GM23338 (cell line): ENCODE measurements at regions not wholly inside any gene's neighbourhood (a gene's known extent, or its start where the extent isn't known, plus 50 kb on each side); places are given as distances from the start of the nearest gene placed in this dataset.

Source experiments
- ATAC-seq: fragments of 200-7000 bp; cut with Tn5 transposase; 3 replicates; pipeline ENCODE4 v1.9.1; 2020
- DNase-seq: peaks from one replicate; pipeline ENCODE4 v3.0.0-alpha.2; 2015; ENCODE audit warnings: low spot score
- H2AFZ ChIP-seq: fragments of 200-600 bp; sonication (generic); 2 replicates; pipeline ENCODE4 v1.8.0; 2016; ENCODE audit warnings: antibody characterized with exemption, mild to moderate bottlenecking, moderate library complexity
- H3F3A ChIP-seq: fragments of 200-600 bp; sonication (generic); replicated peaks from 2 replicates; pipeline ENCODE4 v1.8.0; 2017; ENCODE audit warnings: antibody characterized with exemption, mixed run types, low read depth
- H3K27ac ChIP-seq: fragments of 200-600 bp; sonication (generic); 2 replicates; pipeline ENCODE4 v1.6.1; 2016; ENCODE audit warnings: low read depth
- H3K27me3 ChIP-seq: fragments of 200-600 bp; sonication (generic); 2 replicates; pipeline ENCODE4 v1.8.0; 2016; ENCODE audit warnings: mild to moderate bottlenecking, mixed run types, moderate library complexity; ENCODE audit not compliant: insufficient read depth
- H3K36me3 ChIP-seq: fragments of 200-600 bp; sonication (generic); 2 replicates; pipeline ENCODE4 v1.8.0; 2016; ENCODE audit warnings: mild to moderate bottlenecking; ENCODE audit not compliant: insufficient read depth
- H3K4me1 ChIP-seq: fragments of 200-600 bp; sonication (generic); 2 replicates; pipeline ENCODE4 v1.8.0; 2016; ENCODE audit warnings: mild to moderate bottlenecking, moderate library complexity; ENCODE audit not compliant: insufficient read depth
- H3K4me2 ChIP-seq: fragments of 200-600 bp; sonication (generic); 2 replicates; pipeline ENCODE4 v1.7.1; 2017; ENCODE audit warnings: mixed run types
- H3K4me3 ChIP-seq: fragments of 200-600 bp; sonication (generic); 2 replicates; pipeline ENCODE4 v1.6.1; 2016; ENCODE audit warnings: mixed run types
- H3K79me2 ChIP-seq: fragments of 200-600 bp; sonication (generic); replicated peaks from 2 replicates; pipeline ENCODE4 v1.8.0; 2017; ENCODE audit warnings: mild to moderate bottlenecking; ENCODE audit not compliant: insufficient read depth
- H3K9me2 ChIP-seq: fragments of 200-600 bp; sonication (generic); 2 replicates; pipeline ENCODE4 v1.8.0; 2017; ENCODE audit not compliant: insufficient read depth
- H4K20me1 ChIP-seq: fragments of 200-600 bp; sonication (generic); replicated peaks from 2 replicates; pipeline ENCODE4 v1.8.0; 2017; ENCODE audit warnings: mild to moderate bottlenecking; ENCODE audit not compliant: insufficient read depth
- H3K27ac Mint-ChIP-seq: 2 replicates; pipeline ENCODE4 v1.8.0; 2020; ENCODE audit warnings: inconsistent platforms, mild to moderate bottlenecking, moderate library complexity, mixed read lengths
- H3K27me3 Mint-ChIP-seq: 3 replicates; pipeline ENCODE4 v1.8.0; 2022; ENCODE audit warnings: low read depth, mild to moderate bottlenecking, moderate library complexity, mixed read lengths, inconsistent platforms; ENCODE audit not compliant: insufficient read depth, poor library complexity
- H3K36me3 Mint-ChIP-seq: 3 replicates; pipeline ENCODE4 v1.8.0; 2021; ENCODE audit warnings: low read depth, mild to moderate bottlenecking, inconsistent platforms, moderate library complexity, mixed read lengths
- H3K4me1 Mint-ChIP-seq: 3 replicates; pipeline ENCODE4 v1.8.0; 2020; ENCODE audit warnings: mild to moderate bottlenecking, inconsistent platforms, mixed read lengths
- H3K4me3 Mint-ChIP-seq: 3 replicates; pipeline ENCODE4 v1.8.0; 2021; ENCODE audit warnings: moderate library complexity, mild to moderate bottlenecking, inconsistent platforms, mixed read lengths
- H3K9me3 Mint-ChIP-seq: 3 replicates; pipeline ENCODE4 v1.8.0; 2020; ENCODE audit warnings: moderate library complexity, mild to moderate bottlenecking, inconsistent platforms, mixed read lengths
- CREB1 ChIP-seq: fragments of 250-450 bp; sonication (Bioruptor Pico); IDR thresholded peaks from 2 replicates; pipeline ENCODE4 v1.5.0; 2020; ENCODE audit warnings: low read depth, mild to moderate bottlenecking, moderate library complexity
- CTCF ChIP-seq, 2 experiments: fragments of 200-600 bp in 1 of 2; sonication (generic) in 1 of 2; conservative IDR thresholded peaks; 2 replicates each; pipeline versions ENCODE4 v1.5.1 to v1.6.1; 2016 to 2017; ENCODE audit warnings: antibody characterized with exemption in 2 of 2, low read depth in 2 of 2, mild to moderate bottlenecking in 2 of 2, moderate library complexity in 1 of 2
- EZH2phosphoT487 ChIP-seq: fragments of 200-600 bp; sonication (generic); IDR thresholded peaks from one replicate; pipeline ENCODE4 v1.8.1; 2018; ENCODE audit warnings: antibody characterized with exemption; ENCODE audit not compliant: unreplicated experiment
- JUNB ChIP-seq: IDR thresholded peaks from one replicate; pipeline ENCODE4 v1.6.1; 2016; ENCODE audit warnings: antibody characterized with exemption; ENCODE audit not compliant: unreplicated experiment
- POLR2AphosphoS5 ChIP-seq: IDR thresholded peaks from 2 replicates; pipeline ENCODE4 v1.6.1; 2016; ENCODE audit warnings: antibody characterized with exemption, low read depth
- REST ChIP-seq: IDR thresholded peaks from one replicate; pipeline ENCODE4 v1.6.1; 2018; ENCODE audit warnings: antibody characterized with exemption; ENCODE audit not compliant: unreplicated experiment
- STAT1 ChIP-seq: IDR thresholded peaks from one replicate; pipeline ENCODE4 v1.6.1; 2016; ENCODE audit warnings: antibody characterized with exemption; ENCODE audit not compliant: unreplicated experiment
- ZNF331 ChIP-seq: fragments of 250-450 bp; sonication (Bioruptor Pico); IDR thresholded peaks from 2 replicates; pipeline ENCODE4 v1.5.0; 2020; ENCODE audit warnings: low read depth, mild to moderate bottlenecking, moderate library complexity
- ZNF462 ChIP-seq: fragments of 250-450 bp; sonication (Bioruptor Pico); IDR thresholded peaks from 2 replicates; pipeline ENCODE4 v1.5.0; 2020; ENCODE audit warnings: mild to moderate bottlenecking, moderate library complexity

GRCh38 chr3:150035910-150036612 lies 65.4 kb upstream of the PFN2 start (continued):
- TF ChIP-seq STAT1 (no peak), REST (no peak), CTCF (conservative IDR thresholded peaks at IDR 0.05; ENCODE audit: low read depth in 2 of 2) (no peak), POLR2AphosphoS5 (no peak), EZH2phosphoT487 (no peak)

GRCh38 chr3:150035301-150035779 lies 64.6 kb upstream of the PFN2 start:
- Histone ChIP-seq H3K4me2 (peak overlapping the region; percentile 9), H3K9me2 (peaks cover 3% of the 10 kb centered on the region; the same call in 1 of the 2 replicates), H3K4me1 (peaks cover 62% of the 10 kb centered on the region), H3K79me2 (no peaks in the 10 kb centered on the region), H3K36me3 (no peaks in the 10 kb centered on the region), H3K27me3 (no peaks in the 10 kb centered on the region), H2AFZ (no peak overlapping the region), H3K4me3 (no peak overlapping the region), H3F3A (no peaks in the 10 kb centered on the region), H4K20me1 (no peaks in the 10 kb centered on the region), H3K27ac (no peak overlapping the region; the same call in 1 of the 2 replicates)
- no peak for TF ChIP-seq ZNF331
- TF ChIP-seq ZNF462 (CRISPR knock-in tag), result peak; percentile 63; the same call in 1 of the 2 replicates
- no peak for TF ChIP-seq JUNB
- TF ChIP-seq CTCF (conservative IDR thresholded peaks at IDR 0.05; ENCODE audit: low read depth in 2 of 2), result no peak
- no peak for TF ChIP-seq CREB1 (CRISPR knock-in tag)
- Mint-ChIP-seq H3K36me3 (peaks cover 3% of the 10 kb centered on the region; the same call in 1 of the 3 replicates), H3K27ac (no peak overlapping the region), H3K4me3 (peak overlapping the region; percentile 9; the same call in 1 of the 3 replicates), H3K4me1 (peaks cover 60% of the 10 kb centered on the region), H3K9me3 (no peaks in the 10 kb centered on the region), H3K27me3 (peaks cover 8% of the 10 kb centered on the region)
- ATAC-seq (peak; percentile 94), DNase-seq (peak; percentile 43)
